H1 (cell line): ENCODE measurements at regions not wholly inside any gene's neighbourhood (a gene's known extent, or its start where the extent isn't known, plus 50 kb on each side); places are given as distances from the start of the nearest gene placed in this dataset.

Experiments used
- CREB1 ChIP-seq: IDR thresholded peaks from 2 replicates; pipeline ENCODE4 v1.6.1; 2012; ENCODE audit warnings: inconsistent platforms
- MAFK ChIP-seq: IDR thresholded peaks from 2 replicates; pipeline ENCODE4 v1.6.1; 2012; ENCODE audit warnings: low read depth, mild to moderate bottlenecking, improper control_type of control experiment, low read length
- POLR2A ChIP-seq, 2 experiments: IDR thresholded peaks; 1 replicate in 1 of 2; 2 replicates in 1 of 2; pipeline ENCODE4 v1.6.1; 2011; ENCODE audit warnings: low read depth in 2 of 2, low read length in 2 of 2, mild to moderate bottlenecking in 2 of 2; ENCODE audit errors: control extremely low read depth in 1 of 2
- TAF1 ChIP-seq: IDR thresholded peaks from 2 replicates; pipeline ENCODE4 v1.6.1; 2011; ENCODE audit warnings: mild to moderate bottlenecking, low read depth, low read length

DNA sequence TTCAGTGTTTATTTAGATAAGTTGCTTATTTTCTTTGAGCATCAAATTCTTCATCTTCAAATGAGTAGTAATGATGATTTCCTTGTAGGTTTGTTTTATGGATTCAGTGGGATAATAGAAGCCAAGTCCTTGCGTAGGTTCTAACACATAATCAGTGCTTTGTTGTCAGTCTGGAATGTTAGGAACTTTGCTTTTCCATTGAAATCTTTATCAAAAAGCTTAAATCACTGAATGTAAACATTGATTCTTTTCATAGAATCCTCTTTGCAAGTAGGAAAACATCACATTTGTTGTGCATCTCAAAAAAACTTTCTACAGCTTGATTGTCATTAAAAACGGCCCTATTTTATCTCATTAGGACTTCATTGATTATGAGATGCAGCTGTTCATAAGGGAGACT, 490.3 kb upstream of the GOT2 start:
- TF ChIP-seq CREB1 (no peak), POLR2A (IDR thresholded peaks at IDR 0.05; ENCODE audit: control extremely low read depth in 1 of 2, low read depth in 2 of 2, low read length in 2 of 2) (no peak), MAFK (no peak), TAF1 (no peak)
